ENCODE measurements at regions not wholly inside any gene's neighbourhood (a gene's known extent, or its start where the extent isn't known, plus 50 kb on each side); places are given as distances from the start of the nearest gene placed in this dataset.
A peak's percentile ranks its signal among the peaks of the same experiment; 100 is the strongest.

DNA sequence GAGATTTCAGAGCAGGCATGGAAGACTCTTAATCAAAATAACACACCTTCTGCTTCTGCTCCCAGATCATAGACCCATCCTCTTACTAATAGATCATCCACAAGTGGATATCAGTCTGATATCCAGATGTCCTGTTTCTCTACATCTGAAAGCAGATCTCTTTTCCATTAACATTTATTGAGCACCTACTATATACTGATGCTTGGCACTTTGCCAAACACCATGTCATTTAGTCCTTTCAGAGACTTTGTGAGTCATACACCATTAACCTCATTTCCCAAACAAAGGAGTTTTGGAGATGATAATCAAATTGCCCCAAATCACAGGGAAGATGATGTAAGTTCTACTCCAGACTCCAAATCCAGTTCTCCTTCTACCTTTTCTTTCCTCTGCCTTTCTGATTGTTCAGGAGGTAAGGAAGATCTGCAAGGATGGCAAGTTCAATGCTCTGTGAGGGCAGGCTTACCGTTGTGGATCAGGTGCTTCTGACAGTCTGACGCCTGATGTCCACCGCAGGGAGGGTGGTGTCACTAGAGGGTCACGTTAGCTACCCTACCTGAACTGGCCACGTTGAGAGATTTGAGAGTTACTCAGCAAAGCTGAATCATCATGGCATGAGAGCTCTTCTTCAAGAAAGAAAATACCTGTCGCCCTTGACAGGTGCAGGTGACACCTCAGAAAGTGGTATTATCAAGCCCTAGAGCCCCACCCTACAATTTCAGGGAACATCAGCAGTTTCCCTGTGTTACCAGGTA, 269.6 kb upstream of the ZMIZ1 start:
- TF ChIP-seq CTCF (IDR thresholded peaks at IDR 0.05; ENCODE audit: poor library complexity, severe bottlenecking): no peak
- ATAC-seq (ENCODE audit: low read depth) (no peak), DNase-seq (ENCODE audit: low spot score) (no peak)
- Histone ChIP-seq H3K36me3 (ENCODE audit: low read depth) (no peaks in the 10 kb centered on the region), H3K9me3 (ENCODE audit: severe bottlenecking) (no peaks in the 10 kb centered on the region), H3K4me3 (ENCODE audit: severe bottlenecking) (no peak overlapping the region), H3K27ac (ENCODE audit: poor library complexity, severe bottlenecking) (no peak overlapping the region), H3K27me3 (ENCODE audit: insufficient read depth, poor library complexity, severe bottlenecking) (peaks cover 3% of the 10 kb centered on the region), H3K4me1 (ENCODE audit: insufficient read depth, poor library complexity, severe bottlenecking) (no peaks in the 10 kb centered on the region)

DNA sequence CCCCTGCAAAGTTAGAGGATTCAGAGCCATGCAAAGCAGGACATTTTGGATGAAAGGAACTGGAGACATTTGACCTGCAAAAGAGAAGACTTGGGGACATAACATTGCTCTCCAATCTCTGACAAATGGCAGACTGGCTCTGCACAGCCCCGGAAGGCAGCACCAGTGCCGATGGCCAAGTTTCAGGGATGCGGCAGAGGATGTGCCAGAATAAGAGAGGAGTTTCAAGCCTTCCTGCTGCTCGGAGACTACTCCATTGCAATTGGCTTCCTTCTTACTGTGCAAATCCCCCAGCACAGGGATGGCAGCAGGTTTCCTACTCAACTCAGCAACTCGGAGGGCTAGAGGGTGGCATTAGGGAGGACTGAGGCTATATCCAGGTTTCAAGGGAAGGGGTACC, 268.8 kb upstream of the ZMIZ1 start:
- H3K27me3 ChIP-seq (ENCODE audit: insufficient read depth, poor library complexity, severe bottlenecking): peaks cover 3% of the 10 kb centered on the region
- H3K36me3 ChIP-seq (ENCODE audit: low read depth): no peaks in the 10 kb centered on the region
- DNase-seq (ENCODE audit: low spot score) (no peak), ATAC-seq (ENCODE audit: low read depth) (no peak)
- H3K27ac ChIP-seq (ENCODE audit: poor library complexity, severe bottlenecking): no peak overlapping the region
- no peak overlapping the region for H3K4me3 ChIP-seq (ENCODE audit: severe bottlenecking)
- H3K4me1 ChIP-seq (ENCODE audit: insufficient read depth, poor library complexity, severe bottlenecking): no peaks in the 10 kb centered on the region
- no peaks in the 10 kb centered on the region for H3K9me3 ChIP-seq (ENCODE audit: severe bottlenecking)
- TF ChIP-seq CTCF (IDR thresholded peaks at IDR 0.05; ENCODE audit: poor library complexity, severe bottlenecking): no peak

- Histone ChIP-seq H3K27ac (ENCODE audit: poor library complexity, severe bottlenecking) (no peak overlapping the region), H3K4me1 (ENCODE audit: insufficient read depth, poor library complexity, severe bottlenecking) (no peaks in the 10 kb centered on the region), H3K36me3 (ENCODE audit: low read depth) (no peaks in the 10 kb centered on the region), H3K27me3 (ENCODE audit: insufficient read depth, poor library complexity, severe bottlenecking) (peaks cover 3% of the 10 kb centered on the region), H3K9me3 (ENCODE audit: severe bottlenecking) (no peaks in the 10 kb centered on the region), H3K4me3 (ENCODE audit: severe bottlenecking) (no peak overlapping the region)
- DNase-seq (ENCODE audit: low spot score) (no peak), ATAC-seq (ENCODE audit: low read depth) (no peak)
- no peak for TF ChIP-seq CTCF (IDR thresholded peaks at IDR 0.05; ENCODE audit: poor library complexity, severe bottlenecking)
These were observed 268.0 kb upstream of the ZMIZ1 start for GRCh38 chr10:78800535-78801320.

DNA sequence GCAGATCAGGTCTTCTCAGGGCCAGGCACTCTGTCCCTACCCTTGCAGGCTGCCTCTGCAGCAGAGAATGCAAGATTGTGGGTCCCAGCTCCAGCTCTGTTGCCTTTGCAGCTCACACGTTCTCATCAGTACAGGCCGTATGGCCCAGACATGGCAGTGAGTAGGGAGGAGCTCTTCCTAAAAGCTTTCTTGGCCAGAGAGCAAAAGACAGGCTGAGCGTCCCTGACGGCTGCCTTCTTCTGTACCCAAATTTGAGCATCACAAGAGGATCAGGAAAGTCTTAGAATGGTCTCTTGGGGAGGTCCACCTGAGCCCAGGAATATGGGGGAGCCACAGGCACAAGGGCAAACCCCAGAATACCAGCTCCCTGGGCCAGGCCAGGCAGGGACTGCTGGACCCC, 266.3 kb upstream of the ZMIZ1 start:
- Histone ChIP-seq H3K36me3 (ENCODE audit: low read depth) (no peaks in the 10 kb centered on the region), H3K27ac (ENCODE audit: poor library complexity, severe bottlenecking) (no peak overlapping the region), H3K9me3 (ENCODE audit: severe bottlenecking) (no peaks in the 10 kb centered on the region), H3K27me3 (ENCODE audit: insufficient read depth, poor library complexity, severe bottlenecking) (peaks cover 3% of the 10 kb centered on the region), H3K4me1 (ENCODE audit: insufficient read depth, poor library complexity, severe bottlenecking) (no peaks in the 10 kb centered on the region), H3K4me3 (ENCODE audit: severe bottlenecking) (no peak overlapping the region)
- ATAC-seq (ENCODE audit: low read depth): no peak
- TF ChIP-seq CTCF (IDR thresholded peaks at IDR 0.05; ENCODE audit: poor library complexity, severe bottlenecking): no peak
- no peak for DNase-seq (ENCODE audit: low spot score)

DNA sequence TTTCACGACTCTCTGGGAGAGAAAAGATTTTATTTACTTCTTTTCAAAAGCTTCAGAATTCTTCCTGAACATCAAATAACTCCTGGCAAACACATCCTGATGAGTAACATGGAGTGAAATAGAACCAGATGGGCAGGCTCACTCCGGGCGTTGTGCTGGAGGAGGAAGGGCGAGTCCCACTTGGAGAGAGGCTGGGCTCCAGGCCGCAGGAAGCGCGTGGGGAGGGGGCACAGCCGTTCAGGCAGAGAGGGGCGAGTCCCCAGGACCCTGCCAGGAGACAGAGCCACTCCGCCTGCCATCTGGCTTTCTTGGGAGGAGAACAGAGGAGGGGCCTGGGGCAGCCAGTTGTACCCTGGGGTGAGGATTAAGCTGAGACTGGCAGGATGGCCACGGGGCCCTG, 265.9 kb upstream of the ZMIZ1 start:
- Histone ChIP-seq H3K4me3 (ENCODE audit: severe bottlenecking) (no peak overlapping the region), H3K36me3 (ENCODE audit: low read depth) (no peaks in the 10 kb centered on the region), H3K9me3 (ENCODE audit: severe bottlenecking) (no peaks in the 10 kb centered on the region), H3K4me1 (ENCODE audit: insufficient read depth, poor library complexity, severe bottlenecking) (no peaks in the 10 kb centered on the region), H3K27me3 (ENCODE audit: insufficient read depth, poor library complexity, severe bottlenecking) (peaks cover 3% of the 10 kb centered on the region), H3K27ac (ENCODE audit: poor library complexity, severe bottlenecking) (no peak overlapping the region)
- TF ChIP-seq CTCF (IDR thresholded peaks at IDR 0.05; ENCODE audit: poor library complexity, severe bottlenecking): no peak
- ATAC-seq (ENCODE audit: low read depth): peak; percentile 60; the same call in 2 of the 3 replicates
- no peak for DNase-seq (ENCODE audit: low spot score)
